Stimulated activated CD4-positive, alpha-beta T cell treated with anti-CD3 and anti-CD28 coated beads, Interleukin-2, amount 100 ng/mL, for 4 hours (primary cell): ENCODE measurements at regions not wholly inside any gene's neighbourhood (a gene's known extent, or its start where the extent isn't known, plus 50 kb on each side); places are given as distances from the start of the nearest gene placed in this dataset.
A peak's percentile ranks its signal among the peaks of the same experiment; 100 is the strongest.

Source experiments
- DNase-seq: peaks from one replicate; pipeline ENCODE4 v3.0.0-alpha.2; 2020; ENCODE audit warnings: low read depth

DNA sequence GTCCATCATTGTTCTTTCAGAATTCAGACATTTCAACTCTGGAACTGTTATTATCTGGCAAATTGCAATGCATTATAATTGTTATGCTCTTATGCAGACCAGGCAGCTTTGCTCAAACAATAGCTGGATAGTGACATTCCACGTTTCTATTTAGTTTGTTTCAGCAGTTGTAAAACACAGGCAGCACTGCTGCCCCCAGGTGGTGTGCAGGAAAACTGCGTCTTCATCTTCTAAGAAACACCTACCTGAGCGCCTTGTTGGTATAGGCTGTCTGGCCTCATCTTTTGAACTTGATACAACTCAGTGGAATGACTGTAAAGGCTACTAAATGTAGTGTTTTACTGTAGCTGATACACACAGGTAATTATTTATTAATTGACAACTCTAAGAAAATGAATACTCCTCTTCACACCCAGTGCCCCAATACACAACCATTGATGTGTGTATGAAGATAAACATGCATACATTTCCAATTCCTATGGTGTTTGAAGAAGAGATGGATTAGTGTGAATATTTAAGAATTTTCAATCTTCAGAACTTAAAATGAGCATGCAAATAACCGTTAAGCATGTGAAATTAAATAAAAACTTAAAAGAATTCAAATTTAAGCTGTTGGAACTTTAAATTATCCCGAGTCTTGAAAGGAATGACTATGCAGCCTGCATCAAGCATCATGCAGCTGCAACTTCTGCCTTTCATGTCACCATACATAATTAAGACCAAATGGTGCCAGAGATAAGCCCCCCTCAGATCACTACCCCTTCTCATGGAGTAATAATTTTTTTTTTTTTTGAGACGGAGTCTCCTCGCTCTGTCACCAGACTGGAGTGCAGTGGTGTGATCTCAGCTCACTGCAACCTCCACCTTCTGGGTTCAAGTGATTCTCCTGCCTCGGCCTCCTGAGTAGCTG lies 85.6 kb downstream of the CD8B2 start:
- no peak for DNase-seq

DNA sequence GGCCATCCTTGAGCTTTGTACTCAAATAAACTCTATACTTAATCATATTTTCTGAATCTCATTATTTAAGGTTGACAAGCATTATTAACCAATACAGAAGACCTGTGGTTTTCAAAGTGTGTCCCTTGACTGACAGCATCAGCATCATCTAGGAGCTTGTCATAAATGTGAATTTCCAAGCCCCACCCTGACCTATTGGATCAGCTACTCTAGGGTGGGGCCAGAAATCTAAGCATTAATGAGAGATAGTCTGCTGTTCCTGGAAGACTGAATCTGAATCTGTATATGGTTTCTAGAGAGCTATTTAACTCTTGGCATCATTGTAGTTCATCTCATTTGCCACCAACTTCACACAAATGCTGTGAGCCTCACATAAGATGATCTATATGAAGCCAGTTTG lies 86.6 kb downstream of the CD8B2 start:
- no peak for DNase-seq

DNA sequence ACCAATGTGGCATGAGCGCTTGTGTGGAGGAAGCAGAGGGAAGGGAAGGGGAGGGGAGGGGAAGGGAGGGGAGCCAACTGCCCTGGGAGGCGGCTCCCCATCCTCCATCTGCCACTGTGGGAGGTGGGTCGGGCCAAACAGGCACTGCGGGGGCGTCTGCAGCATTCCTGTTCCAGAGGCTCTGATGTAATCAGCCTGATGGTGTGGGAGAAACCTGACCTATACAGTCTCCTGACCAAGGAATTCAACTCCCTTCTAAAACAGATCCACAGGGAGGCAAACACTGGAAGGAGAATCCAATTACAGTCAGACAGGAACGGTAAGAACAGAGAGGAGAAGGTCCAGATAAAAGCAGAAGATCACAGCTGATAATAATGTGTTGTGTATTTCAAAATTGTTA lies 88.8 kb downstream of the CD8B2 start:
- no peak for DNase-seq

DNA sequence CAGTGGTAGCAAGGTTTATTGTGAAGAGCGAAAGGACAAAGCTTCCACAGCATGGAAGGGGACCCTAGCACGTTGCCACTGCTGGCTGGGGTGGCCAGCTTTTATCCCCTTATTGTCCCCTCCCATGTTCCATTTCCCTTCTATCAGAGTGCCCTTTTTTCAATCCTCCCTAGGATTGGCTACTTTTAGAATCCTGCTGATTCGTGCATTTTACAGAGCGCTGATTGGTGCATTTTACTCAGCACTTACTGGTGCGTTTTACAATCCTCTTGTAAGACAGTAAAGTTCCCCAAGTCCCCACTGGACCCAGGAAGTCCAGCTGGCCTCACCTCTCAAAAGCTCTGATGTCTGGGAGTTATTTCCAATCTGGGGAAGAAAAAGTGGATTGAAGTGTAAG lies 90.1 kb downstream of the CD8B2 start:
- DNase-seq: no peak

DNA sequence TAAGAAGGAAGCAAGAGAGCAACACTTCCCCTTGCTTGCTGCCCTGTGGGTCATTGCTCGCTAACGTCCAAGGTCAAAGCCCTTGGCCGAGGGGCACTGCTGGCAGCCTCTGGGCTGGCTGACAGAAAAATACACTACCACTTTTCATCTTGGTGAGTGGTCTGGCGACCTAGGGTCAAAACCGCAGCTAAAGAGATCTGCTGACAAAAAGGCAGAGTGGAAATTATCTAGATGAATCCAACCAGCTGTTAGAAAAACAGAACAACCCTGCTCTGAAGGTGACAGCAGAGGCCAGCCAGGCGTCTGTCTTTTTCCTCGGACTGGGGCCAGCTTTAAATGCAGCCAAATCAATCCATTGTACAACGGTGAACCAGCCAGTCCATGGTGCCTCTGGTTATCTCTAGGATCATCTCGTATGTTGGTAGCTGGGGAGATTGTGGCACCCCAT lies 92.6 kb downstream of the CD8B2 start:
- no peak for DNase-seq

DNA sequence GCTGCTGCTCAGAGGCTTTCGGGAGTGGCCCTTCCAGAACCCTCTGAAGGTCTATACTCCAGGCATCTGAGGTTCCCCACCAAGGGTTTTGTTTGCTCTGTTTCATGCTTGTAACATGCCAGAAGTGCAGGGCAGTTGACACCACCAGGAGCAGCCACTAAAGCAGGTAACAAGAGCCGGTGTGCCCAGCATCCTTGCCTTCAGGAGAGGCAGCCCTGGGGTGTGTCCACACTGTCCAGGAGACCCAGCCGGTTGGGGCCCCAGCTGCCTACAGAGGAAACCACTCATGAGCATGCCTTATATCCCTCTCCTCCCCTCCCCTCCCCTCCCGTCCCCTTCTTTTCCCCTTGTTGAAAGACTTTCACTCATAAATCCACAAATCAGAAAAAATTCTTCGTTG lies 93.1 kb downstream of the CD8B2 start:
- DNase-seq: no peak

DNA sequence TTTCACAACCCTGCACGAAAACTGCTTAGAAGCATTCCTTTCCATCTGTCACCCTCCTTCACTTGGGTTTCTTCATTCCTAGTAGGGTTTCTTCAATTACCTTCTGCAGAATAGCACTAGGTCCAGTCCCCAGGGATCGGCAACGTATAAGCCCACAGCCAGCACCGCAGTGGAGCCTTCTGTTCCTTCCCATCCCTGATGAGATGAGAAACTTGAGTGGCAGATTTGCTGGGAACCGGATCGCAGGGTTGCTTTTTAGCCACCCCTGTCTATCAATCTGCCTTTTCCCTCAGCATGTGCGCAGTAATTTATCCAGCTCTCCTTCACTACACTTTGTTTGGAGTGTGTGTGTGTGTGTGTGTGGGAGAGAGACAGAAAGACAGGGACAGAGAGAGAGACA lies 94.2 kb downstream of the CD8B2 start:
- DNase-seq: no peak

DNA sequence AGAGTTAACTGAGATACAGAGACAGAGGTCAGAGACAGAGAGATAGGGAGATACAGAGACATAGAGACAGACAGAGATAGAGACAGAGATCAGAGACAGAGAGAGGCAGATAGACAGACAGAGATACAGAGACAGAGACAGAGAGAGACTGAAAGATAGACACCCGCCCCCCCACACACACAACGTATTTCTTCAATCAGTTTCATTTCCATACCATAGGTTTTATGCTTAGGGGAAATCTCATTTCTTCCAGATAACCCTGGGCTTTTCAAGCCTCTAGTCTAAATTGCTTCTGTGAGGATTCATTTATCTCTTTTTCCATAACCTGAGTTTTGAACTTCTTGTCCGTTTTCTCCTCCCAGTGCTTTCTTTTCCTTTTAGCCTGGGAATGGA lies 94.6 kb downstream of the CD8B2 start:
- DNase-seq: peak; percentile 26

DNA sequence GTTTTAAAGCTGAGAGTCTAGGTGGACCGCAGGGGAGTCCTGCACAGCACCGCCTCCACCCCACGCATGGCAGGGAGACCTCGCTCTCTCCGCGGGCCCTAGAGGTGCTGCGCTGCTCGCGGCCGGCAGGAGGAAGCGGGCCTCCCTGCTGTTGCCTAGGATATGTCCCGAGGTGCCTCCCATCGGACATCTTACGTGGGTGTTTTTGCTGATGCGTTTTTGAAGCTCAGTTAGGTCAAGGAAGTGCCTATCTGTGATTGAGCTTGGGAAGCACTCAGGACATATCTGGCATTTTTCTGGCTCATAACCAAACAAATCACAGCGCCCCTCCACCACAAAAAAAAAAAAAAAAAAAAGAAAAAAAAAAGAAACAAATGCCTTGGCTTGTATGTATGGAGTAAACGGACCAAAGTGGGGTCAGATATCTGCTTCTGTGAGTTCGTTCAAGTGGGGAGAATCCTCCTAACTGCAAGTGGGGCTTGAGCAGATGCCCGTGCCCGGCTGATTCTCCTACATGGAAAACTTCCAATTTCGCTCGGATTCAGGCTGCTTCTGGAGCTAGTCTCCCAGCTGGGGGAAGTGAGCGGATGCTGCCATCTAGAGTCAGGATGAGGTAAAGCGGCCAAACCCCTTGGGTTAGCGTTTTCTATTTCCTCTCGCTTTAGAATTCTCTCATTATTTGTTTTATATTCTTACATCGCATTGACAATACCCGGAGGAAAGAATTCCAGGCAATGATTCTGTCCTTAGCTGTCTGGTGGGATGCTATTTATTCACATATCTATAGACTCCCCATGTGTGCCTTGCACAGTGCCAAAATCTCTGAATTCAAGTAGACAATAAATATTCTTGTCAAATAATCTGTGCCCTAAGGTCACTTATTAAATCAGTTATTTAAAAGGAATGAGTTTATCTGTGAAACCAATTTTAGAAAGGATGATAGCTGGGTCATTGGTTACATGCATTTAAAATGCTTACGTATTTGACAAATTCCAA lies 95.3 kb downstream of the CD8B2 start:
- DNase-seq: peak; percentile 49

DNA sequence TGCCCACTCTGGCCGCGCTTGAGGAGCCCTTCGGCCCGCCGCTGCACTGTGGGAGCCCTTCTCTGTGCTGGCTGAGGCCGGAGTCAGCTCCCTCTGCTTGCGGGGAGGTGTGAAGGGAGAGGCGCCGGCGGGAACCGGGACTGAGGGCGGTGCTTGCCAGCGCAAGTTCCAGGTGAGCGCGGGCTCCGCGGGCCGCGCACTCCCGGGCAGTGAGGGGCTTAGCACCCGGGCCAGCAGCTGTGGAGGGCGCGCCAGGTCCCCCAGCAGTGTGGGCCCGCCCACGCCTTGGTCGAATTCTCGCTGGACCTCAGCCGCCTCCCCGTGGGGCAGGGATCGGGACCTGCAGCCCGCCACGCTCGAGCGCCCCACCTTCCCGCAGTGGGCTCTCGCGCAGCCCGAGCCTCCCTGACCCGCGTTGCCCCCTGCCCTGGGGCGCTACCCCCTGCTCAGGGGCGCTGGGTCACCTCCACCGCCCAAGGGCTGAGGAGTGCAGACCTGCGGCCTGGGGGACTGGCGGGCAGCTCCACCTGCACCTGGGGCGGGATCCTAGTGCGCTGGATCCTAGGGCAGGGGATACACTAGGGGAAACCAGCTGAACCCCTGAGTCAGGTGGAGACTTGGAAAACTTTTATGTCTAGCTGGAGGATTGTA lies 97.3 kb downstream of the CD8B2 start:
- DNase-seq: no peak

DNA sequence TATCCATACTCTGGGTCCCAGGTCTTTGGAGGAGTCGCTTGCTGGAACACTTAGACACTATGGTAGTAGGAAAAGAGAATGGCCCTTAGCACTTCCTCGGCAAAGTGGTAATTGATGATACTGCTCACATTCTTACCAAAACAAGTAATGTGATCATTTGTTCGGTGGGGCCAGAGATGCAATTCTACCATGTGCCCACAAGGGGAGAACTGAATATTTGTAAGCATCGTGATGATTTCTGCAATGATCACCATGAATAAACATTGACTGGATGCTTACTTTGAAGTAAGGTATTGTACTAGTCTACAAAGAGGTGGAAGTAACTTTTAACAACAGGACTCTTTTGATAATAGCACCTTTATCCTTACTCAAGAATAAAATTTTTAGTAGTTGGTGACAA lies 109.7 kb downstream of the CD8B2 start:
- DNase-seq: no peak

DNA sequence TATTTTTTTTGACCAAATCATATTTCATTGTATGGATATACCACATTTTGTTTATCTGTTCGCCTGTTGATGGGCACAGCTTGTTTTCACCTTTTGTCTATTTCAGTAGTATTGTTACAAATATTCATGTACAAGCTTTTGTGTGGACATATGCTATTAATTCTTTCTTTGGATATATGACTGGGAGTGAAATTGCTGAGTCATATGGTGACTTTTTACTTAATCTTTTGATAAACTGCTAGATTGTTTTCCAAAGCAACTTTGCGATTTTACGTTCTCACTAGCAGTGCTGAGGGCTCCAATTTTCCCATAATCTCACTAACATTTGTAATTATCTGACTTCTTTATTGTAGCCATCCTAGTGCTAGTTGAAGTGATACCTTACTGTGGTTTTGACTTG lies 112.4 kb downstream of the CD8B2 start:
- DNase-seq: no peak

DNA sequence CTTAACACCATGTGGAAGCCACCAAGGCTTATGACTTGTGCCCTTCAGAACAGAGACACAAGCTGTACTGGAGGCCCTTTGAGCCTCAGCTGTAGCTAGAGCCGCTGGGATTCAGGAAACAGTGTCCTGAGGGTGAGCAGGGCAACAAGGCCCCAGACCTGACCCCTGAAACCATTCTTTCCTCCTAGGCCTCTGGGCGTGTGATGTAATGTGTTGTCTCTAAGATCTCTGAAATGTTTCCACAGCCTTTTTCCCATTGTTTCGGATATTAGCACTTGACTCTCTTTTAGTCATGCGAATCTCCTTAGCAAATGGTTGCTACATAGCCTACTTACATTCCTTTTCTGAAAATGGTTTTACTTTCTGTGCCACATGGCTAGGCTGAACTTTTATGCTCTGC lies 114.9 kb downstream of the CD8B2 start:
- DNase-seq: no peak

DNA sequence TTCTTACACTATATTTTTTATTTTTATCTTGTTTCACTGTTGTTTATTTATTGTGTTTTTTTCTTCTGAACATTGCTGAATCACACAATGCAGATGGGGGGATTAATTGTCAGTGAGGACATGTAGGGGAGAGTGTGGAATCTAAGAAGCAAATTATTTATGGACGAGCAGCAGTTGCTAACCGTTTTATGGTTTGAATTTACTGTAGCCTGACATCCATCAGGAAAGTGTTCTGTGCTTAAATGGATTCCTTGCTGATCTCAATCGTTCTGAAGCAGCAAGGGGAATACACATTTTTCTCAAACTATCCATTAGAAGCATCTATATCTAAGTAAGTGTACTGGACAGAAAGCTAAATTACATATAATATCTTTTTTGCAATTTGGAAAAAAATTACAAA lies 119.5 kb downstream of the CD8B2 start:
- no peak for DNase-seq

DNA sequence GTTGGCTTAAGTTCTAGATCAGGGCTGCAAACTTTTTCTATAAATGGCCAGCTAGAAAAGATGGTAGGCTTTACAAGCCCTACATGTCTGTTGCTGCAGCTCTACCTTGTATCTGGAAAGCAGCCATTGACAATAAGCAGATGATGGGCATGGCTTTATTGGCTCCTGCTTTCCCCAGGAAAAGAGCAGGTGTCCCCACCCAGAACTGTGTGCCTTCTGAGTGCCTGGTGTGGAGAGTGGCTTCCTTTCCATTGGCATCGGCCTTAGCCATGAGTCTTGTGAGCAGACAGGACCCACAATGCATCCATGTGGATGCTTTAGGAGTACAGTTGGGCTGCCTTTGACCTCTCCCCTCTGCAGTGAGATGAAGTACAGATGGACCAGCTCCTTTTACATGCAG lies 120.2 kb downstream of the CD8B2 start:
- no peak for DNase-seq

DNA sequence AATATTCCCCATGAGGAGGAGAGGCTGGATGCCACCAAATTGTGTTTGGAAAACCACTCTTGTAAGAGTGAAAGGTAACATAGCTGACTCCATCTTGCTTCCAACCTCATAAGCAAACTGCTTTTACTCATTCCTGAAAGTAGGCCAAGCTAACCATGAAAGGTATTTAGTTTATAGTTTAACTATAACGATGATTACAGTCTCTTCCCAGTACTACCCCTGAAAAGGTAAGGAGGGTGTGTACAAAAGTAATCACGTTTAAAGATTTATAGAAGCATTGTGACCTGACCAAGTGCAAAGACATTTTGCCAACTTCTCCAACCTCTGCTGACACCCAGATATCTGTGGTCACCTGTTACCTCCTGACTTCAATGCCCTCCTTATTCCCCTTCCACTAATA lies 122.6 kb downstream of the CD8B2 start:
- no peak for DNase-seq

DNA sequence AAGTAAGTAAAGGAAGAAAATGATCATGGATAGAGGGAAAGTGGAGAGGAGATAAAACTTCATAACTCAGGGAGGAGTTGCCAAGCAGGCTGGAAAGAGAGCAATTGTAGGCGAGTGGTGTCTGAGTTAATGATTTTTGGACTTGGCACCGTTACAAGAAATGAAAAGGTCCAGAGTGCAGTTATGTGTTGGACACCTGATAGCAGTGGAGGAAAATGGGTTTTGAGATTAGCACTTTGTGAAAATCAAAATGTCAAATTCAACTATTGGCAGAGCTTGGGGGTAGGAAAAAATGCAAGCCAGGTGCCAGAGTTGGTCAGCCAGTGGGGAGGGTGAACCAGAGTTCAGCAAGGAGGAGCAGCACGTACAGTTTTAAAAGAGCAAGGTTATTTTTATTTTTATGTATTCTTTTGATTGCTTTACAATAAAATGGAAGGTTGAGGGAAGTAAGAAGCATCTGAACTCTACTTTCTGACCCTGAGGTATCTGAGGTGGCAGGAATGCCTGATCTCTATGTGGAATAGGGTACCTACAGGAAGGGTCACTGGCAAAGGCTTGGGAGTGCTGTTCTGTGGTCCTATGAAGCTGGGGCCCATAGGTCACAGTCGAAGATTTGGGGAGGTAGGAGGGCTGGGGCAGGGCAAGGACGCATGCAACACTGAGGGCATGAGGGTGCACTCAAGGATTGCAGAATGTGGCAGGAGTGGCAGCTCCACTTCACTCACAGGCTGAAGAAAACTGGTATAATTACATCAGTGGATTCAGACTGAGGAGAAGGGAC lies 127.5 kb downstream of the CD8B2 start:
- DNase-seq: no peak

DNA sequence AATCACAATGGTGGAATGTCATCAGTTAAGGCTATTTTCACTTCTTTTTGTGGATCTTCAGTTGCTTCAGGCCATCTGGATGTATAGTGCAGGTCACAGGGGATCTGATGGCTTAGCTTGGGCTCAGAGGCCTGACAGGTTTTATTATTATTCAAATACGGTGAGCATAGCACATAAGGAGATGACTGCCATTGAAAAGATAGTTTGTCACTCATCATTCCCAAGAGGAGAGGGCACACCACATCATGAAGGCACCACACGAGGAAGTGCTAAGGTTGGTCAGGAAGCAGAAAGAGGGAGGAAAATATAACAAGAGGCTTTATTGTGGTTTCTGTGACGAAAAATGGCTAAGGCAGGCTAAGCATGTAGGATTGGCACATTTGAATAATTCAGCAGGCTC lies 131.4 kb downstream of the CD8B2 start:
- DNase-seq: no peak

DNA sequence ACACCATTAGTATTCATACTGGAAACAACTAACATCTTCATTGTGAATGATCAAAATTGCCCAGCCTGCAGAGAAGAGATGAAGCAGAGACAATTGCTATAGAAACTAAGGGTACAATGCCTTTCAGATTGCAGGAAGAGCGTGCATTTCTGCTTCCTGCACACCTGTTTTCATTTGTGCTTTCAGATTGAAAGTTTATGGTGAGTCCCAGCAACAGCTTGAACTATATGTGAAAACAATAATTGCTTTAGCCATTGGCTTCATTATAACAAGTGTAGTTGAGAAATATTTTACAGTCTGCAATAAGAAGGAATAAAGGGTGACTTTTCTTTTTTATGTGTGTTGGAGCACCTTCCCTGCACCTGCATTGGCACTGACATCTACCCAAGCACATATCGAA lies 136.3 kb downstream of the CD8B2 start:
- DNase-seq: no peak

DNA sequence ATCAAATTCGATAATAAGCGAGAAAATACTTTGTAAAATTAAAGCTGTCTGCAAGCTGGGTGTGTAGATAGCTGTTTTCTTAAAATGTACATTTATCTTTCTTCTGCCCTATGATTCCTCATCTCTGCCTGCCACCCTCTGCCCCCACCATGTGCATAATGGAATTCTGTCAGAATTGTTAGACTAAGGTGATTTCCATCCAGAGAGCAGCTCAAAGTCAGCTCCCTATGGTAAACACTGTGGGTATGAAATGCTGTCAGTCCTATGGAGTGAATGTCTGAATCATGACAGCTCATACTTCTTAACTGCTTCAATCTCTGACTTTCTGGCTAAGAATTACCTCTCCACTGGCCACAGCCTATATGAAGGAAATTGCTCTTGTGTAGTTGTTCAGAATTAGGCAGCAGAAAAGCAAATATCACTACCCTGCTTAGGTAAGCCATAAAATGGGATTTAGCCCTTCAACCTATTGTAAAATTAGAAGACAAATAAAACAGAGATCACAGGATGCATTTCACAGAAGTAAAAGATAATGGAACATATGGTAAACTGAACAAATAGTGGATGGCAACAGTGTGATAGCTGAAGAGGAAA lies 137.7 kb downstream of the CD8B2 start:
- no peak for DNase-seq

DNA sequence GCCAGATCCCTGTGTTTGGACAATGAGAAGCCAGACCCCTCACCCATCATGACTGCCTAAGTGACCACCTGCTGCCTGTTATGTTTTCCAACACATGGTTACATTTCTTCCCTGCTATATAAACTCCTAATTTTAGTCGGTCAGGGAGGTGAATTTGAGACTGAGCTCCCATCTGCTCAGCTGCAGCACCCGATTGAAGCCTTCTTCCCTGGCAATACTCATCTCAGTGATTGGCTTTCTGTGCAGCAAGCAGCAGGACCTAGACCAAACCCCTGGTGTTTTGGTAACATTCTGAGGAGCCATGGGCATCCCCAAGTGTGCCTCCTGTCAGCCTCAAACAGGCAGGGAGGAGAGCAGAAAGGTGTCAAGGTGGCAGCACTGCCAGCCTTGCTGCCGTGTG lies 141.2 kb downstream of the CD8B2 start:
- DNase-seq: no peak
